ENCODE measurements at regions not wholly inside any gene's neighbourhood (a gene's known extent, or its start where the extent isn't known, plus 50 kb on each side); places are given as distances from the start of the nearest gene placed in this dataset.

GRCh38 chr9:111158363-111158762, 120.1 kb upstream of the LPAR1 start:
- TF ChIP-seq CTCF (IDR thresholded peaks at IDR 0.05 in 2 of 3, conservative IDR thresholded peaks at IDR 0.05 in 1 of 3; ENCODE audit: borderline replicate concordance in 1 of 3, insufficient read depth in 1 of 3, low read depth in 2 of 3, low read length in 2 of 3) = no peak
- no peak for TF ChIP-seq JUND (IDR thresholded peaks at IDR 0.05)
- no peak for TF ChIP-seq RAD21 (IDR thresholded peaks at IDR 0.05; ENCODE audit: low read depth)
- TF ChIP-seq EZH2 (IDR thresholded peaks at IDR 0.05) = no peak
- no peak for TF ChIP-seq REST (IDR thresholded peaks at IDR 0.05; ENCODE audit: low read depth)
- no peak for TF ChIP-seq ELF1 (IDR thresholded peaks at IDR 0.05; ENCODE audit: borderline replicate concordance, low read depth)
- no peak for TF ChIP-seq SIN3A (IDR thresholded peaks at IDR 0.05; ENCODE audit: low read depth)
- no peak for TF ChIP-seq FOSL1 (IDR thresholded peaks at IDR 0.05; ENCODE audit: low read depth)
- no peak for TF ChIP-seq EZH2phosphoT487 (IDR thresholded peaks at IDR 0.05; ENCODE audit: borderline replicate concordance)
- TF ChIP-seq POLR2A (IDR thresholded peaks at IDR 0.05; ENCODE audit: borderline replicate concordance, extremely low read depth, insufficient read depth, insufficient read length) = no peak
- no peak for TF ChIP-seq ZBTB33 (IDR thresholded peaks at IDR 0.05; ENCODE audit: extremely low read depth, insufficient replicate concordance, low read length)
- no peak for TF ChIP-seq TCF7L2 (IDR thresholded peaks at IDR 0.05; ENCODE audit: borderline replicate concordance, extremely low read depth, insufficient read depth, insufficient read length)
- no peak for TF ChIP-seq ZFX (IDR thresholded peaks at IDR 0.05)
- no peak for TF ChIP-seq MAX (IDR thresholded peaks at IDR 0.05)

Measured in HCT116 (cell line).